Muscle layer of colon (tissue), 2 donors: ENCODE measurements at regions not wholly inside any gene's neighbourhood (a gene's known extent, or its start where the extent isn't known, plus 50 kb on each side); places are given as distances from the start of the nearest gene placed in this dataset.
A peak's percentile ranks its signal among the peaks of the same experiment; 100 is the strongest.

Experiments used
- H3K27ac ChIP-seq: one replicate; pipeline ENCODE4 v1.7.0; 2013; ENCODE audit warnings: low read depth, mild to moderate bottlenecking, low read length, moderate library complexity
- H3K27me3 ChIP-seq, 2 donors: one replicate each; pipeline ENCODE4 v1.7.0; 2013; ENCODE audit warnings: low read length in 2 of 2, mild to moderate bottlenecking in 2 of 2; ENCODE audit not compliant: insufficient read depth in 2 of 2, control insufficient read depth in 1 of 2
- H3K36me3 ChIP-seq: one replicate; pipeline ENCODE4 v1.7.0; 2013; ENCODE audit warnings: mild to moderate bottlenecking, low read length; ENCODE audit not compliant: insufficient read depth
- H3K4me1 ChIP-seq: one replicate; pipeline ENCODE4 v1.7.0; 2013; ENCODE audit warnings: mild to moderate bottlenecking, low read length; ENCODE audit not compliant: insufficient read depth
- H3K4me3 ChIP-seq, 2 donors: one replicate each; pipeline ENCODE4 v1.7.0; 2013; ENCODE audit warnings: low read length in 2 of 2, low read depth in 1 of 2, mild to moderate bottlenecking in 1 of 2, moderate library complexity in 1 of 2
- H3K9ac ChIP-seq: one replicate; pipeline ENCODE4 v1.7.0; 2013; ENCODE audit warnings: low read length
- H3K9me3 ChIP-seq: one replicate; pipeline ENCODE4 v1.7.0; 2013; ENCODE audit warnings: mild to moderate bottlenecking, low read length
- donor health status: abdominal sarcoma.
- donor health status: Adenocarcinoma of cecum.

GRCh38 chrX:45784590-45784989 lies 583.9 kb upstream of the DIPK2B start:
- no peaks in the 10 kb centered on the region for H3K4me1 ChIP-seq
- no peak overlapping the region for H3K27ac ChIP-seq
- H3K9me3 ChIP-seq: no peaks in the 10 kb centered on the region
- H3K9ac ChIP-seq: no peak overlapping the region
- H3K36me3 ChIP-seq: no peaks in the 10 kb centered on the region
- no peaks in the 10 kb centered on the region for H3K27me3 ChIP-seq
- no peak overlapping the region for H3K4me3 ChIP-seq

GRCh38 chrX:45783002-45783401 lies 582.3 kb upstream of the DIPK2B start:
- H3K9me3 ChIP-seq: no peaks in the 10 kb centered on the region
- H3K4me3 ChIP-seq: no peak overlapping the region
- no peak overlapping the region for H3K27ac ChIP-seq
- no peaks in the 10 kb centered on the region for H3K36me3 ChIP-seq
- H3K9ac ChIP-seq: no peak overlapping the region
- H3K27me3 ChIP-seq: no peaks in the 10 kb centered on the region
- H3K4me1 ChIP-seq: no peaks in the 10 kb centered on the region

DNA sequence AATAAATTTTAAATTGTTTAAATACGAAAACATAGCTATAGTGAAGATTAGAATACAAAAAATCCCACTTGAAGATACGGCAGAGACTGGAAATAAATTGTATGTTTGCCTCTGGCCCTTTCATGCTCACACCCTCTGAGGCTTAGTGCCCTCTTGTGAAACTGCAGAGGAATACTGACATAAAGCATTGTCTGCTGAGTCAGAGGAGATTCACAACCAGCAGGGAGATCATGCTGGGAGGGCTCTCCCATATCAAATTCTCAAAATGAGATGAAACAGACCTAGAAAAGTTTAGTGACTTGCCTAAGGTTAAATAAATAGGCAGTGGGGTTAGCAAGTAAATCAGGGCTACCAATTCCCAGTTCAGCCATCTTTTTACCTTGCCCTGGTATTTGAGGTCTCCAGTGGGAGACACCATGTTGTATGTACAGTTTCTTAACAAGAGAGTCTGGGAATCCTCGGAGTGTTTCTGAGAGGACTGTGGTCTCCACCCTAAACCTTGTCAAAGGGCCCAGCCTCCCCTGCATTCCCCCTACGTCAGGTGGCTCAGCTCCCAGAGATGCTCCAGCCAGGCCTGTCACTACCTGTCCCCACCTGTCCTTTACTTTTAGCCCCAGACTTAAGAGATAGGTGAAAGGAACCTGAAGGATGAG lies 581.4 kb upstream of the DIPK2B start:
- Histone ChIP-seq H3K27me3 (no peaks in the 10 kb centered on the region), H3K36me3 (no peaks in the 10 kb centered on the region), H3K27ac (no peak overlapping the region), H3K9me3 (no peaks in the 10 kb centered on the region), H3K4me1 (no peaks in the 10 kb centered on the region), H3K9ac (no peak overlapping the region), H3K4me3 (no peak overlapping the region)

GRCh38 chrX:45778616-45779015 lies 577.9 kb upstream of the DIPK2B start:
- H3K4me1 ChIP-seq: no peaks in the 10 kb centered on the region
- H3K27ac ChIP-seq: no peak overlapping the region
- H3K36me3 ChIP-seq: no peaks in the 10 kb centered on the region
- no peak overlapping the region for H3K4me3 ChIP-seq
- no peak overlapping the region for H3K9ac ChIP-seq
- no peaks in the 10 kb centered on the region for H3K9me3 ChIP-seq
- no peaks in the 10 kb centered on the region for H3K27me3 ChIP-seq

- H3K9ac ChIP-seq: no peak overlapping the region
- H3K27me3 ChIP-seq: no peaks in the 10 kb centered on the region
- H3K27ac ChIP-seq: no peak overlapping the region
- no peak overlapping the region for H3K4me3 ChIP-seq
- no peaks in the 10 kb centered on the region for H3K36me3 ChIP-seq
- no peaks in the 10 kb centered on the region for H3K9me3 ChIP-seq
- no peaks in the 10 kb centered on the region for H3K4me1 ChIP-seq
Measured at GRCh38 chrX:45777366-45777765, 576.7 kb upstream of the DIPK2B start.

DNA sequence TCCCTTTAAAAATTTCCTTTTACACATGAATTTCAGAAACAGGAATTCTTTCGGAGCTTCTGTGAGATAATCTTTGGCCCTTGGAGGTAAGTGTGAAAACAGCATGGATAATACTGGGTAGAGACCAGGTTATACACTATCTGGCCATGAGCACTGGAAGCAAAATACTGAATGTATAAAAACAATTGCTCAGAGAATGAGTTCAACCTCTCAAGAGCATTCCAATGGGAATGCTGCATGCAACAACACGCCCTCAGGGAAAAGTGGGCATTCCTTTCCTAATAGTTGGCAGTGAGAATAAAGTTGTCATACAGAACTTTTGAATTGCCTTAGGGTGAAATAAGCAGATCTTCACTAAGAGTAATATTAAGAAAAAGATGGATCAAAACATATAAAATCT lies 574.8 kb upstream of the DIPK2B start:
- H3K4me3 ChIP-seq: no peak overlapping the region
- no peaks in the 10 kb centered on the region for H3K4me1 ChIP-seq
- H3K9me3 ChIP-seq: no peaks in the 10 kb centered on the region
- no peaks in the 10 kb centered on the region for H3K36me3 ChIP-seq
- H3K27me3 ChIP-seq: no peaks in the 10 kb centered on the region
- H3K27ac ChIP-seq: no peak overlapping the region
- H3K9ac ChIP-seq: no peak overlapping the region

DNA sequence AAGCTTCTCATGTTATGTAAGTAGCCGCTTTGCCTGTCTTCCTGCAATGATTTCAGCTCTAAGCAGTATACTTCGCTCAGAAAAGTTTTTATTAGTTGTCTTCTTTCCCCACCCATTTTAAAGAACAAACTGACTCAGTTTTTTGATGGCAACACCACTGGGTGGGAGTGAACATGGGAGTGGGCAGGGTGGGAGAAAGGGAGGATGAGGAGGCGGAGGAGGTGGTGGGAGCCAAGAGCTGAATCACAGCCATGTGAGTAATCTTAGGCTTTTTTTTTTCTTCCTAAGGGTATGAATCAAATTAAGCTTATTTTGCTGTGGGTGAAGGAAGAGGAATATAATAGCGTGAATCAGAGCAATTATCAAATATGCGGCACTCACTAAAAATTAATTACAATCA lies 574.3 kb upstream of the DIPK2B start:
- H3K9me3 ChIP-seq: no peaks in the 10 kb centered on the region

DNA sequence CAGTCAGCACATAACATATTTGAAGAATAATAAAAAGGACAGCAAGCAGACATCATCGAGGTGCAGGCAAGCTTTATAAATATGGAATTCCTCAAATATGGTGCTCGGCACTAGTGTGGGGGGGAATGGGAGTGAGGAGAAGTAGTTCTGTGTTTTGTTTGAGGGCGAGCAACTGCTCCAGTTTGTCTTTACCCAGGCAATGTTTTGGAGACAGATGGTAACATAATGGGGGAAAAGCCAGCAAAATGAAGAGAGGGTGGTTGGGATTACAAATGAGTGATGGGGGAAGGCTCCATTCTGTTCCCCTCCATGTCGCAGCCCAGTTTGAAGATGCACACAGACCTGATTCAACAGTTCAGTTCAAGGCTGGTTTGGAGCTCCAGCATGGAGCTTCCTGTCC lies 572.9 kb upstream of the DIPK2B start:
- H3K27ac ChIP-seq: no peak overlapping the region

More for the DNA sequence above, 574.3 kb upstream of the DIPK2B start:
- Histone ChIP-seq H3K4me1 (no peaks in the 10 kb centered on the region), H3K36me3 (no peaks in the 10 kb centered on the region), H3K27me3 (no peaks in the 10 kb centered on the region), H3K9ac (no peak overlapping the region), H3K4me3 (no peak overlapping the region), H3K27ac (no peak overlapping the region)

GRCh38 chrX:45771560-45772340 lies 571.1 kb upstream of the DIPK2B start:
- H3K27ac ChIP-seq: peak overlapping the region; percentile 42
- no peaks in the 10 kb centered on the region for H3K4me1 ChIP-seq
- no peaks in the 10 kb centered on the region for H3K36me3 ChIP-seq
- peak overlapping the region in 1 of 2 donors; percentile 1 for H3K4me3 ChIP-seq
- H3K9me3 ChIP-seq: no peaks in the 10 kb centered on the region
- no peaks in the 10 kb centered on the region for H3K27me3 ChIP-seq
- no peak overlapping the region for H3K9ac ChIP-seq

More for the DNA sequence above, 572.9 kb upstream of the DIPK2B start:
- no peak overlapping the region for H3K4me3 ChIP-seq
- H3K36me3 ChIP-seq: no peaks in the 10 kb centered on the region
- H3K9me3 ChIP-seq: no peaks in the 10 kb centered on the region
- H3K4me1 ChIP-seq: no peaks in the 10 kb centered on the region
- no peaks in the 10 kb centered on the region for H3K27me3 ChIP-seq
- H3K9ac ChIP-seq: no peak overlapping the region

GRCh38 chrX:45771114-45771513 lies 570.4 kb upstream of the DIPK2B start:
- Histone ChIP-seq H3K27ac (peak overlapping the region; percentile 42), H3K4me3 (no peak overlapping the region)

GRCh38 chrX:45769761-45770582 lies 569.3 kb upstream of the DIPK2B start:
- Histone ChIP-seq H3K4me3 (peak overlapping the region; percentile 27 to 44), H3K27me3 (no peaks in the 10 kb centered on the region), H3K27ac (peak overlapping the region; percentile 57), H3K9ac (peak overlapping the region; percentile 35), H3K4me1 (no peaks in the 10 kb centered on the region), H3K9me3 (no peaks in the 10 kb centered on the region), H3K36me3 (no peaks in the 10 kb centered on the region)

More at GRCh38 chrX:45771114-45771513, 570.4 kb upstream of the DIPK2B start:
- Histone ChIP-seq H3K36me3 (no peaks in the 10 kb centered on the region), H3K9me3 (no peaks in the 10 kb centered on the region), H3K4me1 (no peaks in the 10 kb centered on the region), H3K9ac (no peak overlapping the region), H3K27me3 (no peaks in the 10 kb centered on the region)
